ENCODE measurements at regions not wholly inside any gene's neighbourhood (a gene's known extent, or its start where the extent isn't known, plus 50 kb on each side); places are given as distances from the start of the nearest gene placed in this dataset.

- no peak for TF ChIP-seq POLR2A (IDR thresholded peaks at IDR 0.05; ENCODE audit: low read length)
- TF ChIP-seq GATA1 (IDR thresholded peaks at IDR 0.05; ENCODE audit: low read depth, low read length): no peak
Measured at GRCh38 chr10:43890124-43890523, 241.4 kb upstream of the ZNF32 start.
